ENCODE measurements at regions not wholly inside any gene's neighbourhood (a gene's known extent, or its start where the extent isn't known, plus 50 kb on each side); places are given as distances from the start of the nearest gene placed in this dataset.
"Not testable (repeated sequence)": the region's sequence is repeated elsewhere in the genome, so short reads cannot be mapped to it uniquely, and the experiment has no call there.

DNA sequence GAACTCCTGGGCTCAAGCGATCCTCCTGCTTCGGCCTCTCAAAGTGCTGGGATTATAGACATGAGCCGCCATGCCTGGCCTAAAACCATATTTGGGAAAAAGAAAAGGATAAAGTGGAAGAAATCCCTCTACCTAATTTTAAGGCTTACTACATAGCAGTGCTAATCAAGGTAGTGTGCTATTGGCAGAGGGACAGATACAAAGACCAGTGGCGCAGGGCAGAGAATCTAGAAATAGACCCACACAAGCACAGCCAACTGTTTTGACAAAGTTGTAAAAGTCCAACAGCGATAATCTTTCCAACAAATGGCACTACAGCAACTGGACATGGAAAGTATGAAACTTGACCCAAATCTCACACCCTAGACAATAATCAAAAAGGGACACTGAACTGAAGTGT lies 138.4 kb downstream of the TFCP2L1 start:
- Mint-ChIP-seq H3K4me3 (no peak overlapping the region), H3K9me3 (no peaks in the 10 kb centered on the region), H3K27ac (no peak overlapping the region), H3K4me1 (no peaks in the 10 kb centered on the region), H3K27me3 (peaks cover 4% of the 10 kb centered on the region), H3K36me3 (ENCODE audit: low read depth) (no peaks in the 10 kb centered on the region)
- CTCF ChIA-PET = no interaction called here
- POLR2A ChIA-PET = no interaction called here
- DNase-seq = no peak

DNA sequence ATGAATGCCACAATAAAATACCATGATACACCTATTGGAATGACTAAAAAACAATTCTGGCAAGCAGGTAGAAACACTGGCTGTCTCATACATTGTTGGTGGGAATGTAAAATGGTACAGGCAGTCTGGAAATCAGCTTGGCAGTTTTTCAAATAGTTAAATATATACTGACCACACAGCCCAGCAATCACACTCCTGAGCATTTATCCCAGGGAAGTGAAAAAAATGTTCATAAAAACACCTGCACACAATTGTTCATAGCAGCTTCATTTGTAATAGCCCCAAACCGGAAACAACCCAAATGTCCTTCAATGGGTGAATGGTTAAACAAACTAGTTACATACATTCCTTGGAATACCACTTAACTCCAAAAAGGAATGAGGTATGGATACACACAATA lies 137.2 kb downstream of the TFCP2L1 start:
- ChIA-PET CTCF (no interaction called here), POLR2A (no interaction called here)
- Mint-ChIP-seq H3K27me3 (peaks cover 4% of the 10 kb centered on the region), H3K4me1 (no peaks in the 10 kb centered on the region), H3K4me3 (no peak overlapping the region), H3K9me3 (no peaks in the 10 kb centered on the region), H3K27ac (no peak overlapping the region), H3K36me3 (ENCODE audit: low read depth) (no peaks in the 10 kb centered on the region)
- no peak for DNase-seq

DNA sequence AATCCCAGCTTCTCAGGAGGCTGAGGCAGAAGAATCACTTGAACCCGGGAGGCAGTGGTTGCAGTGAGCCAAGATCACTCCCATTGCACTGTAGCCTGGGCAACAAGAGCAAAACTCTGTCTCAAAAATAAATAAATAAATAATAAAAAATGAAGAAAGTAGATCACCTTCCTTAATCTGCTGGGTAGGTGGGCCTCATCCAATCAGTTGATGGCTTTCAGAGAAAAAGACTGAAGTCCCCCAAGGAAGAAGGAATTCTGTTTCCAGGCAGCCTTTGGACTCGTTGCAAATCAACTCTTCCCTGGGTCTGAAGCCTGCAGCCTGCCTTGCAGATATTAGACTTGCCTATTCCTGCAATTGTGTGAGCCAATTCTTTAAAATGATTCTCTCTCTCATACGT lies 136.5 kb downstream of the TFCP2L1 start:
- peaks cover 4% of the 10 kb centered on the region for H3K27me3 Mint-ChIP-seq
- no peaks in the 10 kb centered on the region for H3K4me1 Mint-ChIP-seq
- H3K4me3 Mint-ChIP-seq = no peak overlapping the region
- no peak for DNase-seq
- H3K27ac Mint-ChIP-seq = no peak overlapping the region
- no peaks in the 10 kb centered on the region for H3K36me3 Mint-ChIP-seq (ENCODE audit: low read depth)
- POLR2A ChIA-PET = no interaction called here
- CTCF ChIA-PET = no interaction called here
- H3K9me3 Mint-ChIP-seq = no peaks in the 10 kb centered on the region

DNA sequence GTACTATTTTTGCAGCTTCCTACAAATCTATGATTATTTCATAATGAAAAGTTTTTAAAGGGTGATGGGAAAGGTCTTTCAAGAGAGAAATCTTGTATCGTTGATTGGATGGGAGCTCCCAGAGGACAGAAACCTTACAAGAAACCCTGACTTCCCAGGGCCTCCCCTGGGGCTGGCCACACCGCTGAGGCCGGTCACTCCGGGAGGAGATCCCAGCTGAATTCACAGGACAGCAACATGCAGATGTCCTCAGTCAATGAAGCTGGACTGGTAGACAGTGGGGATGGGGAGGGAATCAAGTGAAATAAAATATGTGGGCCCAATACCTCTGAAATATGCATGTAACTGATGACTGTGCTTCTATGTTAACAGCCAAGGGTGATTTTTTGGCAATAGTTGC lies 135.6 kb downstream of the TFCP2L1 start:
- no peak overlapping the region for H3K4me3 Mint-ChIP-seq
- CTCF ChIA-PET = no interaction called here
- H3K27ac Mint-ChIP-seq = no peak overlapping the region
- peaks cover 4% of the 10 kb centered on the region for H3K27me3 Mint-ChIP-seq
- H3K4me1 Mint-ChIP-seq = no peaks in the 10 kb centered on the region
- no peaks in the 10 kb centered on the region for H3K36me3 Mint-ChIP-seq (ENCODE audit: low read depth)
- DNase-seq = no peak
- no peaks in the 10 kb centered on the region for H3K9me3 Mint-ChIP-seq
- POLR2A ChIA-PET = no interaction called here

DNA sequence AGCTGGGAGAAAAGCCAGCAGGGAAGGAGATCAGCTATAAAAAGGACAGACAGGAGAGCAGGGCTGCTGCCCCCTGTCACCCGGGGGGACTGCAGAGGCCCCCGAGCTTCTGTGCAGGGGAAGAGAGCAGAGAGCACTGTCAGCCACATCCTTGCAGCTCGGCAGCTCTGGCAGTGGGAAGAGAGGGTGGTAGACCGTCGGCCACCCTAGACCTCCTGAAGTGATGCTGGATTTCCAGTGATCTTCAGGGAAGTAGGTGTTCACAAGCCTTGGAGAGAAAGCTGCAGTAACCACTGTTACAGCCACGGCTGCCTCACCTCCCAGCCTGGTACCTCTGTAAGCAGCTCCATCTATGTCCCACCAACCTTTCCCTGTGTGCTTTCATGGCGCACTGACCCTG lies 134.9 kb downstream of the TFCP2L1 start:
- ChIA-PET POLR2A (no interaction called here), CTCF (no interaction called here)
- H3K27ac Mint-ChIP-seq = no peak overlapping the region

DNA sequence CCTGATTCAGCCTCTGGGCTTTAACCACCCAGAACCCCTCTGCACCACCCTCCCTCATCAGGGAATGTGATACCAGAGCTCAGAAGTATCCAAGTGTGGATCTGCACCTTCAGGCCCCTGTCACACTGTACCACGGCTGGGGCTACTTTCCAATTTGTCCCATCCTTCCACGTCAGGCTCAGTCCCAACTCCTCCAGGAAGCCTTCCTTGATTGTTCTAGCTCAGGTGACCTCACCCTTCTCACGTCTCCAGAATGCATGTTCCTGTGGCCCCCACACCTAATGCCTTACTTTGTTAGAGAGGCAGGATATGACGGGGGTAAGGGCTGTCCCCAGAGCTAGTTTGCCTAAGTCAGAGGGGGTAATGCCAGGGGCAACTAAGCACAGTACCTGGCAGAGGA lies 134.3 kb downstream of the TFCP2L1 start:
- no peaks in the 10 kb centered on the region for H3K36me3 Mint-ChIP-seq (ENCODE audit: low read depth)
- H3K4me3 Mint-ChIP-seq = no peak overlapping the region
- no peak overlapping the region for H3K27ac Mint-ChIP-seq
- H3K9me3 Mint-ChIP-seq = no peaks in the 10 kb centered on the region
- POLR2A ChIA-PET = no interaction called here
- H3K4me1 Mint-ChIP-seq = no peaks in the 10 kb centered on the region
- peaks cover 2% of the 10 kb centered on the region for H3K27me3 Mint-ChIP-seq
- CTCF ChIA-PET = no interaction called here
- no peak for DNase-seq

More for the DNA sequence above, 134.9 kb downstream of the TFCP2L1 start:
- Mint-ChIP-seq H3K4me1 (no peaks in the 10 kb centered on the region), H3K36me3 (ENCODE audit: low read depth) (no peaks in the 10 kb centered on the region), H3K4me3 (no peak overlapping the region), H3K27me3 (peaks cover 4% of the 10 kb centered on the region), H3K9me3 (no peaks in the 10 kb centered on the region)
- DNase-seq = no peak

DNA sequence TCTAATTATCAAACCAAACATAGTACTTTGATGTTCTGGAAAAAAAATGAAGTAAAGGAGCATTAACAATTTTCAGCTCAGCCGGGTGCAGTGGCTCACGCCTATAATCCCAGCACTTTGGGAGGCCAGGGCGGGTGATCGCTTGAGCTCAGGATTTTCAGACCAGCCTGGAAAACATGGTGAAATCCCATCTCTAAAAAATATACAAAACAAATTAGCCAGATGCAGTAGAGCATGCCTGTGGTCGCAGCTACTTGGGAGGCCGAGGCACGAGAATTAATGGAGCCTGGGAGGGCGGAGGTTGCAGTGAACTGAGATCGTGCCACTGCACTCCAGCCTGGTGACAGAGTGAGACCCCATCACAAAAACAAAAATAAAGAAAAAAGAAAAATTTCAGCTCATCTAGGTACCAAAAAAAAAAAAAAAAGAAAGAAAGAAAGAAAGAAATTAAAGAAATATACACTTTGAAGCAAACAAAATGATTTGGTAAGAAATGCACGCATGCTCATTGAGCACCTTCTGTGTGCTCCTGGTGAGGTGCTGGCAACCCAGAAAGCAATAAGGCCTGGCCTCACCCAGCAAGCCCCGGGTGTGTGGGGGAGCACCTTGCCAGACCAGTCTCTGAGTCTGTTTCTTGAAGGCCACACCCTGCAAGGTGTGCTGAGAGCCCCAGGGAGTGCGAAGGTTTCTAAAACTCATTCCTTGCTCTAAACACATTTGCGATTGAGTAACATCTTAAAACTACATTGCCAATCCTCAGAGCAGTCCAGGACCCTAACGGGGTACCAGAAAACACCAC lies 133.5 kb downstream of the TFCP2L1 start:
- Mint-ChIP-seq H3K27me3 (peaks cover 2% of the 10 kb centered on the region), H3K36me3 (ENCODE audit: low read depth) (no peaks in the 10 kb centered on the region), H3K27ac (no peak overlapping the region), H3K4me3 (no peak overlapping the region), H3K9me3 (no peaks in the 10 kb centered on the region), H3K4me1 (no peaks in the 10 kb centered on the region)
- ChIA-PET CTCF (no interaction called here), POLR2A (no interaction called here)
- DNase-seq = no peak

DNA sequence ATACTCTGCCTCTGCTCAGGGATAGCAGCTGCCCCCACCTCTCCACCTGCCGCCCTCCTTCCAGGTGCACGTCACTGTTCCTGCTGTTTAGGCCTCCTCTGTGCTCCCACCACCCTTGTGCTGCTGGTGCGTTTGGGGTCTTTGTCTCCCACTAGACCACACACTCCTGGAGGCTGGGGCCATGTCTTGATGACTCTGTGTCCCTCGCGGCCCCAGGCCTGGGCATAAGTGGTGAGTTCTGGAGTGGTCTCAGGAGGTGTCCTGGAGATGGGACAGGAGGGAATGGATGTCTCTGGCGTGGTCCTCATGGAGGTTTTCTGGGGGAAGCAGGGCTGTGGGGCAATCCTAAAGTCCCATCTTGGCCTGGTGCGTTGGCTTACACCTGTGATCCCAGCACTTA lies 132.1 kb downstream of the TFCP2L1 start:
- H3K27me3 Mint-ChIP-seq = peaks cover 2% of the 10 kb centered on the region
- no peak for DNase-seq
- no peak overlapping the region for H3K27ac Mint-ChIP-seq
- ChIA-PET POLR2A (no interaction called here), CTCF (no interaction called here)
- H3K9me3 Mint-ChIP-seq = peaks cover 4% of the 10 kb centered on the region
- no peaks in the 10 kb centered on the region for H3K36me3 Mint-ChIP-seq (ENCODE audit: low read depth)
- no peak overlapping the region for H3K4me3 Mint-ChIP-seq
- H3K4me1 Mint-ChIP-seq = no peaks in the 10 kb centered on the region

DNA sequence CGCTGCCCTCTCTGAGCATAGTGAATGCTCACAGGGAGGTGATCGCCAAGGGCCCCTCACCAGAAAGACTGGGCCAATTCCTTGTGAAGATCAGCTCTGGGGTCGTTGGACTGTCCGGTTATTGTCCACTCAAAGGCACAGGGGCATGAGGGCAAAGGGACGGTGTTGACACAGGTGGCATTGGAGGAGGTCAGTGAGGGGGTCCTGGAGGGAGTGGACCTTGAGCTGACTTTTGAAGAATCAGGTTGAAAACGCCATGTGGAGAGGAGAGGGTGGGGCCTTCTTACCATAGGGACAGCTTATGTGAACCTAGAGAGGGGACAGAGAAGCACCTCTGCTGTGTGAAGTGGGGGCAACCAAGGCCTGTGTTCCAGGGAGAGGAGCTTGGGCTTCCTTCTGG lies 131.5 kb downstream of the TFCP2L1 start:
- Mint-ChIP-seq H3K4me3 (no peak overlapping the region), H3K36me3 (ENCODE audit: low read depth) (no peaks in the 10 kb centered on the region), H3K4me1 (no peaks in the 10 kb centered on the region), H3K27me3 (no peaks in the 10 kb centered on the region), H3K27ac (no peak overlapping the region), H3K9me3 (peaks cover 8% of the 10 kb centered on the region)
- POLR2A ChIA-PET = no interaction called here
- CTCF ChIA-PET = no interaction called here
- DNase-seq = no peak

DNA sequence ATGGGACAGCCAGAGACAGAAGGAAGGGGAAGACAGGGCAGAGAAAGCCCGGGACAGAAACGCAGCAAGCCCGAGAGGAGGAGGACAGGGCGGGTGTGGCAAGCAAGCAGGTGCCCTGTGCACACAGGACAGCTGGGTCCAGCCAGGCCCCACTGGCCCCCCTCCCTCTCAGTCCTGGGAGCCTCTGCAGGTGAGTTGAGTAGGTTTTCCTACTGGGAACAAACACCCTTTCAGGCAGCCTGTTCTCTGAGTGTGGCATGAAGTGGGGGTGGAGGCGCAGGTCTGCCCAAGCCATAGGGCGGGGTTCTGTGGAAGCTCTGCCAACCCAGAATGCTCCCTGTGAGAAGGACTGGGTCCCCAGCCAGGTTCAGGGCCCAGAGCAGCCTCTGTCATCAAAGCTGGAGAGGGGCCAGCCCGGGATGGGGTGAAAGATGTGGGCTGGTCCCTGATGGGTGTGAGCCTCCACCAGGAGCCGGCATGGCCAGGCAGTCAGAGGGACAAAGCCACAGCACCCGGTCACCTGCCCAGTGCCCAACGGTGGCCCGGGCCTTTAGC lies 129.4 kb downstream of the TFCP2L1 start:
- no peak overlapping the region for H3K27ac Mint-ChIP-seq
- no peaks in the 10 kb centered on the region for H3K36me3 Mint-ChIP-seq (ENCODE audit: low read depth)
- no peak for DNase-seq
- no peak overlapping the region for H3K4me3 Mint-ChIP-seq
- H3K4me1 Mint-ChIP-seq = no peaks in the 10 kb centered on the region
- no peaks in the 10 kb centered on the region for H3K27me3 Mint-ChIP-seq
- POLR2A ChIA-PET = no interaction called here
- H3K9me3 Mint-ChIP-seq = peaks cover 12% of the 10 kb centered on the region
- CTCF ChIA-PET = no interaction called here

DNA sequence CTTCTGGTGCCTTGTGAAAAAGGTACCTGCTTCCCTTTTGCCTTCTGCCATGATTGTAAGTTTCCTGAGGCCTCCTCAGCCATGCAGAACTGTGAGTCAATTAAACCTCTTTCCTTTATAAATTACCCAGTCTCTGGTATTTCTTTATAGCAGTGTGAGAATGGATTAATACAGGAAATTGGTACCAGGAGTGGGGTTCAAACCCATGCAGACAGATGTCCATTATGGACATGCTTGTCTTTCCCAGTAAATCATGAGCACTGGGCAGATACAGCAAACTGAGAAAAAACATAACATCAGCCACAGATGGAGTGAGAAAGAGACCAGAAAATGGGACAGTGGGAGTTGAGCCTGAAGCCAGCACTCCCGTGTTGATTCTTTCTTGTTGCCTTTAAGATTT lies 127.5 kb downstream of the TFCP2L1 start:
- H3K4me3 Mint-ChIP-seq; DNase-seq; CTCF ChIA-PET; H3K36me3 Mint-ChIP-seq (ENCODE audit: low read depth); POLR2A ChIA-PET; H3K27me3 Mint-ChIP-seq; H3K27ac Mint-ChIP-seq; H3K4me1 Mint-ChIP-seq: not testable (repeated sequence)
- H3K9me3 Mint-ChIP-seq = peaks cover 12% of the 10 kb centered on the region

DNA sequence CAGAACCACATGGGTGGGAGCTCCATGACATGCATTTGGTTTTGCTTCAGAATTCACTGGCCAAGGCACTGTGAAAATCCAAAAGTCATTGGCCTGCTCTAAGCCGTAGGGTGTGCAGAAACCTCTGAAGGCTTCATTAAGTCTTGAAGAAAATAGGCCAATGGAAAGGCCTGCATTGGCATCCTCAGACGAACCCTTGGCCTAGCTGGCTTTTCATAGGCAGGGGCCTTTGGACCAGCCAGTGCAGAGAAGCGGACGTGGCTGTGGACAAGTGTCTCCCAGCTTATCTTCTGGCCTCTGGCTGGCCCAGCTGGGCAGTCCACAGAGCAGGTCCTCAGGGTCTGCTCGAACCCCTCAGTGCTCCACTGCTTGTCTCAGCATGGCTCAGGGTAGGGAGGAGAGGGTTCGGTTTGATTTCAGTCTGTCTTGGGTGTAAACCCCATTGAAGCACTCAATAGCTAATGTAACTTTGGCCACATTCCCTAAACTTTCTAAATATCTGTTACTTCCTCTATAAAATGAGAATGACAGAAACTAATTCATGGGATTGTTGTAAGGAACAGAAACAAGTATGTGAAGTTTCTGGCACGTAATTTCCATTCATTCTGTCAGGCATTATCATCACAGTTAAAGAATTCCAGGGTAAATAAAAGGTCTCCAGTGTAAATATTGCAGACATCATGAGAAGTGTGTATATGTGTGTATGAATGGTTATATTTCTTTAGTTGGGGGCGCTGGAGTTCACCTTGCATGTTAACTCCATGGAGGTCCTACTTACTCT lies 125.5 kb downstream of the TFCP2L1 start:
- DNase-seq = no peak
- Mint-ChIP-seq H3K27ac (no peak overlapping the region), H3K9me3 (peaks cover 19% of the 10 kb centered on the region), H3K36me3 (ENCODE audit: low read depth) (no peaks in the 10 kb centered on the region), H3K4me1 (no peaks in the 10 kb centered on the region), H3K4me3 (no peak overlapping the region), H3K27me3 (peaks cover 3% of the 10 kb centered on the region)
- ChIA-PET CTCF (no interaction called here), POLR2A (no interaction called here)

DNA sequence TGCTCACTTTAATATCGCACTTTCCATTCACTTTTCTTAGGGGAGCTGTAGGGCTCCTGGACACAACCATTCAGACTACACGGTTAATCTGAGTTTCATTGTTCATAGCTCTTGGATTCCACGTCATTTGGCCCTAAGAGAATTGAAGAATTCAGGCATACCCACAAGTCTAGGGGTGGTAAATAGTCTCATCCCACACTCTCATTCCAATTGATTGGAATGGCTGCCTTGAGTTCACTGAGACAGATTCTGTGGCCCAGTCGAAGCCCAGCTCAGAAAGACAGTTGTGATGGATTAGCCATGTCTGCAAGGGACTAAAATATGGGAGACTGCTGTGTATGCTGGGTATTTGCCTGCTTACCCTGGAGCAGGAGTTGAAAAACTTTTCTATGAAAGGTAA lies 124.6 kb downstream of the TFCP2L1 start:
- CTCF ChIA-PET = no interaction called here
- POLR2A ChIA-PET = no interaction called here
- H3K27ac Mint-ChIP-seq = no peak overlapping the region
- no peaks in the 10 kb centered on the region for H3K36me3 Mint-ChIP-seq (ENCODE audit: low read depth)
- DNase-seq = no peak
- H3K4me1 Mint-ChIP-seq = no peaks in the 10 kb centered on the region
- H3K27me3 Mint-ChIP-seq = peaks cover 3% of the 10 kb centered on the region
- H3K4me3 Mint-ChIP-seq = no peak overlapping the region
- peaks cover 19% of the 10 kb centered on the region for H3K9me3 Mint-ChIP-seq

DNA sequence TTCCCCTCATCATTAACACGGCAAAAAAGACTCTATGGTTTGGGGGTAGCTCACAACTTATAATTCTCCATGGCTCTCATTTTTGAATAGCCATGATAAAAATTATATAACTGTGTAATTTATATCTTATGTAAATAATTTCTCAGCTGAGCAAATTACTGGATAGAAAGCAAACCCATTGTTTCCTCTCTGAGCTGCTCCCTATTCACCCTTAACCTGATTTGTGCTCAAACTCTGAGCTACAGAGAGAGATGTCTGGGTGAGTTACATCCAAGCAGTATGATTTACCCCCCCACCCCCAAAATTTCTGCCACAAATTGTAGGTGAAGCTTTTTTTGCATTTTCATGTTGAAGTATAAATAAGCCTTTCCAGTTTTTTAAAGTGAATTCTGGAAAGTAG lies 123.7 kb downstream of the TFCP2L1 start:
- ChIA-PET POLR2A (no interaction called here), CTCF (no interaction called here)
- Mint-ChIP-seq H3K27me3 (peaks cover 3% of the 10 kb centered on the region), H3K27ac (no peak overlapping the region), H3K4me1 (no peaks in the 10 kb centered on the region), H3K36me3 (ENCODE audit: low read depth) (no peaks in the 10 kb centered on the region), H3K9me3 (peaks cover 19% of the 10 kb centered on the region), H3K4me3 (no peak overlapping the region)
- DNase-seq = no peak

All from activated CD4-positive, alpha-beta T cell treated with anti-CD3 and anti-CD28 coated beads, Interleukin-2, amount 10 ng/mL, durations not matched to agents 7 days and 5 days (primary cell).